IMR-90 (cell line): ENCODE measurements at regions not wholly inside any gene's neighbourhood (a gene's known extent, or its start where the extent isn't known, plus 50 kb on each side); places are given as distances from the start of the nearest gene placed in this dataset.

Experiments
- ATAC-seq: fragments of 200-7000 bp; cut with Tn5 transposase; 2 replicates; pipeline ENCODE4 v1.9.1; 2020; ENCODE audit warnings: low read depth, mild to moderate bottlenecking, moderate library complexity
- BruUV-seq: library from RNA; stranded (reverse); fragments of 400-500 nt; replicated peaks from 2 replicates; lab custom pipeline; 2021; lab: Mats Ljungman, UMichigan
- CTCF ChIA-PET: fragments of 300-600 bp; formaldehyde crosslinking; extraction: SDS; loops from one replicate; lab custom pipeline; 2021; ENCODE audit warnings: antibody characterized with exemption; lab: Yijun Ruan, JAX
- POLR2A ChIA-PET: fragments of 300-600 bp; sonication (Branson Sonifier 250); formaldehyde crosslinking; loops from one replicate; lab custom pipeline; 2022; ENCODE audit warnings: antibody characterized with exemption; ENCODE audit not compliant: unreplicated experiment; lab: Charles Lee
- DNase-seq: peaks from one replicate; pipeline ENCODE4 v3.0.0; 2013
- H2AFZ ChIP-seq: replicated peaks from 2 replicates; pipeline ENCODE3; 2013; ENCODE audit warnings: low read length, mild to moderate bottlenecking; ENCODE audit not compliant: poor library complexity
- H2AK5ac ChIP-seq: 2 replicates; pipeline ENCODE4 v1.6.1; 2013; ENCODE audit warnings: low read depth, low read length, inconsistent platforms
- H2AK9ac ChIP-seq: replicated peaks from 2 replicates; pipeline ENCODE3; 2013; ENCODE audit warnings: mild to moderate bottlenecking, low read depth, low read length, moderate library complexity; ENCODE audit not compliant: poor library complexity
- H2BK120ac ChIP-seq: 2 replicates; pipeline ENCODE4 v1.6.1; 2013; ENCODE audit warnings: low read depth, low read length, inconsistent platforms
- H2BK15ac ChIP-seq: 3 replicates; pipeline ENCODE4 v1.6.1; 2013; ENCODE audit warnings: low read depth, low read length, inconsistent platforms
- H2BK20ac ChIP-seq: 2 replicates; pipeline ENCODE4 v1.6.1; 2013; ENCODE audit warnings: low read depth, mild to moderate bottlenecking, inconsistent platforms, low read length, moderate library complexity
- H2BK5ac ChIP-seq: 2 replicates; pipeline ENCODE4 v1.6.1; 2013; ENCODE audit warnings: mild to moderate bottlenecking, low read depth, low read length, inconsistent platforms; ENCODE audit not compliant: poor library complexity, severe bottlenecking
- H3K14ac ChIP-seq: replicated peaks from 2 replicates; pipeline ENCODE4 v1.6.1; 2013; ENCODE audit warnings: low read depth, low read length, inconsistent platforms
- H3K18ac ChIP-seq: 2 replicates; pipeline ENCODE4 v1.6.1; 2013; ENCODE audit warnings: low read depth, low read length, control low read depth
- H3K23ac ChIP-seq: 2 replicates; pipeline ENCODE4 v1.6.1; 2013; ENCODE audit warnings: low read depth, low read length, inconsistent platforms
- H3K27ac ChIP-seq: 2 replicates; pipeline ENCODE4 v1.5.1; 2013; ENCODE audit warnings: mild to moderate bottlenecking, control low read depth, low read length; ENCODE audit not compliant: insufficient read depth
- H3K27me3 ChIP-seq: 2 replicates; pipeline ENCODE4 v1.6.1; 2013; ENCODE audit warnings: low read length; ENCODE audit not compliant: control insufficient read depth, insufficient read depth
- H3K36me3 ChIP-seq: 2 replicates; pipeline ENCODE4 v1.6.1; 2013; ENCODE audit warnings: low read length, mixed read lengths; ENCODE audit not compliant: control insufficient read depth, insufficient read depth
- H3K4ac ChIP-seq: 2 replicates; pipeline ENCODE4 v1.6.1; 2013; ENCODE audit warnings: low read depth, low read length, inconsistent platforms
- H3K4me1 ChIP-seq: 2 replicates; pipeline ENCODE4 v1.6.1; 2013; ENCODE audit warnings: low read length, mixed read lengths; ENCODE audit not compliant: control insufficient read depth, insufficient read depth
- H3K4me2 ChIP-seq: 2 replicates; pipeline ENCODE4 v1.6.1; 2013; ENCODE audit warnings: low read depth, mild to moderate bottlenecking, control low read depth, low read length, moderate library complexity
- H3K4me3 ChIP-seq: 2 replicates; pipeline ENCODE4 v1.5.1; 2013; ENCODE audit warnings: low read depth, mild to moderate bottlenecking, control low read depth, low read length, moderate library complexity; ENCODE audit not compliant: insufficient read depth
- H3K56ac ChIP-seq: 2 replicates; pipeline ENCODE4 v1.6.1; 2013; ENCODE audit warnings: low read length, inconsistent platforms; ENCODE audit not compliant: insufficient read depth; ENCODE audit errors: extremely low read depth
- H3K79me1 ChIP-seq, 2 experiments: 2 replicates each; pipeline ENCODE4 v1.6.1; 2013; ENCODE audit warnings: low read length in 2 of 2, inconsistent platforms in 1 of 2, low read depth in 1 of 2
- H3K9ac ChIP-seq: 2 replicates; pipeline ENCODE4 v1.6.1; 2013; ENCODE audit warnings: low read depth, low read length, control low read depth
- H3K9me1 ChIP-seq: 2 replicates; pipeline ENCODE4 v1.6.1; 2013; ENCODE audit warnings: low read length, inconsistent platforms; ENCODE audit not compliant: insufficient read depth
- H3K9me3 ChIP-seq: 2 replicates; pipeline ENCODE4 v1.6.1; 2013; ENCODE audit warnings: low read length; ENCODE audit not compliant: control insufficient read depth, insufficient read depth
- H4K20me1 ChIP-seq: 2 replicates; pipeline ENCODE4 v1.6.1; 2013; ENCODE audit warnings: low read length, inconsistent platforms; ENCODE audit not compliant: insufficient read depth
- H4K5ac ChIP-seq: 2 replicates; pipeline ENCODE4 v1.6.1; 2013; ENCODE audit warnings: mild to moderate bottlenecking, low read depth, low read length, control low read depth
- H4K8ac ChIP-seq, 2 experiments: 2 replicates each; pipeline ENCODE4 v1.6.1; 2013; ENCODE audit warnings: low read depth in 2 of 2, low read length in 2 of 2, control low read depth in 1 of 2, inconsistent platforms in 1 of 2
- H4K91ac ChIP-seq: 2 replicates; pipeline ENCODE4 v1.6.1; 2013; ENCODE audit warnings: low read depth, low read length, inconsistent platforms; ENCODE audit not compliant: insufficient read depth
- BHLHE40 ChIP-seq: fragments of 150-350 bp; IDR thresholded peaks from 2 replicates; pipeline ENCODE4 v1.6.1; 2016; ENCODE audit warnings: mild to moderate bottlenecking, low read depth, low read length
- CEBPB ChIP-seq: IDR thresholded peaks from 2 replicates; pipeline ENCODE4 v1.6.1; 2012; ENCODE audit warnings: low read depth, low read length, improper control_type of control experiment
- CHD1 ChIP-seq: IDR thresholded peaks from 2 replicates; pipeline ENCODE4 v1.6.1; 2012; ENCODE audit warnings: low read depth, low read length, improper control_type of control experiment
- CTCF ChIP-seq: conservative IDR thresholded peaks from 2 replicates; pipeline ENCODE4 v1.5.1; 2012; ENCODE audit warnings: mild to moderate bottlenecking, low read depth, low read length, improper control_type of control experiment
- ELK1 ChIP-seq: fragments of 150-350 bp; IDR thresholded peaks from 2 replicates; pipeline ENCODE4 v1.6.1; 2016; ENCODE audit warnings: low read depth, mild to moderate bottlenecking, low read length, moderate library complexity, borderline replicate concordance
- FOS ChIP-seq: fragments of 150-350 bp; IDR thresholded peaks from 2 replicates; pipeline ENCODE4 v1.6.1; 2016; ENCODE audit warnings: low read depth, low read length
- MAFK ChIP-seq: IDR thresholded peaks from 2 replicates; pipeline ENCODE4 v1.6.1; 2012; ENCODE audit warnings: low read depth, low read length, improper control_type of control experiment
- MAZ ChIP-seq: IDR thresholded peaks from 2 replicates; pipeline ENCODE4 v1.6.1; 2012; ENCODE audit warnings: low read depth, mild to moderate bottlenecking, low read length, improper control_type of control experiment, moderate library complexity, borderline replicate concordance
- NFE2L2 ChIP-seq: fragments of 150-350 bp; IDR thresholded peaks from 2 replicates; pipeline ENCODE4 v1.6.1; 2016; ENCODE audit warnings: low read depth, mild to moderate bottlenecking, low read length
- POLR2A ChIP-seq: IDR thresholded peaks from 2 replicates; pipeline ENCODE4 v1.6.1; 2012; ENCODE audit warnings: mild to moderate bottlenecking, low read depth, low read length
- RAD21 ChIP-seq: IDR thresholded peaks from 2 replicates; pipeline ENCODE4 v1.6.1; 2012; ENCODE audit warnings: low read length, improper control_type of control experiment
- RCOR1 ChIP-seq: IDR thresholded peaks from 2 replicates; pipeline ENCODE4 v1.6.1; 2012; ENCODE audit warnings: mild to moderate bottlenecking, low read length, improper control_type of control experiment; ENCODE audit not compliant: insufficient replicate concordance
- RFX5 ChIP-seq: IDR thresholded peaks from 2 replicates; pipeline ENCODE4 v1.8.0; 2012; ENCODE audit warnings: low read depth, mild to moderate bottlenecking, low read length, moderate library complexity
- SMC3 ChIP-seq: fragments of 150-350 bp; IDR thresholded peaks from 2 replicates; pipeline ENCODE4 v1.6.1; 2016; ENCODE audit warnings: low read depth, mild to moderate bottlenecking, antibody characterized with exemption, low read length, moderate library complexity
- USF2 ChIP-seq: fragments of 150-350 bp; IDR thresholded peaks from 2 replicates; pipeline ENCODE4 v1.6.1; 2017; ENCODE audit warnings: mild to moderate bottlenecking, antibody characterized with exemption, low read length, low read depth
- dilution Hi-C: fragments of 300-500 bp; cut with HindIII; formaldehyde crosslinking; loops from one replicate; pipeline ENCODE4 v1.14.3; 2018; ENCODE audit warnings: low sequenced_read_pairs; ENCODE audit not compliant: unreplicated experiment
- in situ Hi-C: fragments of 300-500 bp; cut with MboI; formaldehyde crosslinking; loops from 3 replicates; pipeline ENCODE4 v1.14.3; 2019; ENCODE audit warnings: low sequenced_read_pairs, inconsistent platforms, mixed read lengths
- intact Hi-C: fragments of 100-400 bp; cut with micrococcal nuclease; formaldehyde crosslinking; loops from 2 replicates; pipeline ENCODE4 v1.10.0; 2022

GRCh38 chr12:87813476-87814234 is 215.5 kb downstream of the C12orf50 start:
- Histone ChIP-seq H2BK5ac (peak overlapping the region; percentile 99), H3K14ac (peak overlapping the region; percentile 80), H2AK9ac (no peak overlapping the region), H4K91ac (peak overlapping the region; percentile 89), H4K8ac (peak overlapping the region; percentile 59 to 90), H3K79me1 (no peaks in the 10 kb centered on the region), H3K9me1 (peaks cover 10% of the 10 kb centered on the region; the same call in 1 of the 2 replicates), H3K4ac (peak overlapping the region; percentile 87; the same call in 1 of the 2 replicates), H3K9ac (no peak overlapping the region), H3K4me3 (no peak overlapping the region), H3K27ac (peak overlapping the region; percentile 10; the same call in 1 of the 2 replicates), H2BK15ac (peak overlapping the region; percentile 99; the same call in 2 of the 3 replicates), H3K4me2 (peak overlapping the region; percentile 83; the same call in 1 of the 2 replicates), H2BK20ac (peak overlapping the region; percentile 100), H4K20me1 (no peaks in the 10 kb centered on the region), H3K27me3 (no peaks in the 10 kb centered on the region), H2AFZ (no peak overlapping the region), H2BK120ac (peak overlapping the region; percentile 96), H3K18ac (peak overlapping the region; percentile 99; the same call in 1 of the 2 replicates), H4K5ac (peak overlapping the region; percentile 98; the same call in 1 of the 2 replicates), H2AK5ac (peak overlapping the region; percentile 65), H3K56ac (peak overlapping the region; percentile 89), H3K36me3 (no peaks in the 10 kb centered on the region), H3K23ac (peak overlapping the region; percentile 93), H3K4me1 (peaks cover 18% of the 10 kb centered on the region), H3K9me3 (no peaks in the 10 kb centered on the region)
- CTCF ChIA-PET: no interaction called here
- peak; percentile 89 for DNase-seq
- no TSS peak for BruUV-seq
- POLR2A ChIA-PET: no interaction called here
- intact Hi-C loops: no loop called here
- peak; percentile 84 for ATAC-seq
- dilution Hi-C loops: no loop called here
- in situ Hi-C loops: no loop called here
- TF ChIP-seq BHLHE40 (0 out of 2 replicates have a peak, but pooled peaks have one; percentile 6), MAZ (no peak), RFX5 (no peak), CHD1 (no peak), MAFK (no peak), RAD21 (no peak), USF2 (no peak), ELK1 (no peak), NFE2L2 (no peak), CEBPB (0 out of 2 replicates have a peak, but pooled peaks have one; percentile 6), FOS (peak; percentile 66), POLR2A (no peak), SMC3 (no peak), RCOR1 (no peak), CTCF (no peak)
